Astrocyte (in vitro differentiated cells and primary cell): ENCODE measurements at regions not wholly inside any gene's neighbourhood (a gene's known extent, or its start where the extent isn't known, plus 50 kb on each side); places are given as distances from the start of the nearest gene placed in this dataset.

Experiments
- DNase-seq: peaks from one replicate; pipeline ENCODE4 v3.0.0-alpha.2; 2010; ENCODE audit warnings: low read depth
- FAIRE-seq: peaks from 2 replicates; lab custom pipeline; 2011; peaks lifted over from hg19 to GRCh38; lab: Jason Lieb, UNC
- H2AFZ ChIP-seq: 2 replicates; pipeline ENCODE4 v1.6.0; 2012; ENCODE audit warnings: low read depth, low read length, inconsistent platforms
- H3K27ac ChIP-seq: 2 replicates; pipeline ENCODE4 v1.5.1; 2011; ENCODE audit warnings: low read depth, low read length, inconsistent platforms
- H3K27me3 ChIP-seq: 2 replicates; pipeline ENCODE4 v1.6.0; 2011; ENCODE audit warnings: low read length, inconsistent platforms; ENCODE audit not compliant: insufficient read depth
- H3K36me3 ChIP-seq: 2 replicates; pipeline ENCODE4 v1.5.1; 2011; ENCODE audit warnings: low read length, inconsistent platforms; ENCODE audit not compliant: insufficient read depth
- H3K4me1 ChIP-seq: 2 replicates; pipeline ENCODE4 v1.5.1; 2011; ENCODE audit warnings: low read length, inconsistent platforms; ENCODE audit not compliant: insufficient read depth
- H3K4me2 ChIP-seq: 2 replicates; pipeline ENCODE4 v1.6.0; 2012; ENCODE audit warnings: low read length, inconsistent platforms
- H3K4me3 ChIP-seq: 2 replicates; pipeline ENCODE4 v1.5.1; 2011; ENCODE audit warnings: low read depth, mild to moderate bottlenecking, low read length, inconsistent platforms; ENCODE audit not compliant: insufficient read depth
- H3K79me2 ChIP-seq: 2 replicates; pipeline ENCODE4 v1.6.0; 2012; ENCODE audit warnings: mild to moderate bottlenecking, low read length, inconsistent platforms; ENCODE audit not compliant: insufficient read depth
- H3K9ac ChIP-seq: 2 replicates; pipeline ENCODE4 v1.6.0; 2012; ENCODE audit warnings: mild to moderate bottlenecking, low read length, inconsistent platforms
- H3K9me3 ChIP-seq: 2 replicates; pipeline ENCODE4 v1.5.1; 2012; ENCODE audit warnings: low read depth, mild to moderate bottlenecking, low read length, inconsistent platforms; ENCODE audit not compliant: insufficient read depth
- H4K20me1 ChIP-seq: 2 replicates; pipeline ENCODE4 v1.6.0; 2012; ENCODE audit warnings: low read length, inconsistent platforms; ENCODE audit not compliant: insufficient read depth
- H3K27ac Mint-ChIP-seq: one replicate; pipeline ENCODE4 v1.8.0; 2021; ENCODE audit warnings: mild to moderate bottlenecking, mixed read lengths; ENCODE audit not compliant: unreplicated experiment
- H3K27me3 Mint-ChIP-seq: one replicate; pipeline ENCODE4 v1.8.0; 2021; ENCODE audit warnings: low read depth, mixed read lengths; ENCODE audit not compliant: unreplicated experiment
- H3K36me3 Mint-ChIP-seq: one replicate; pipeline ENCODE4 v1.8.0; 2021; ENCODE audit warnings: low read depth, mixed read lengths; ENCODE audit not compliant: unreplicated experiment
- H3K4me1 Mint-ChIP-seq: one replicate; pipeline ENCODE4 v1.8.0; 2021; ENCODE audit warnings: low read depth, mixed read lengths; ENCODE audit not compliant: unreplicated experiment
- H3K4me3 Mint-ChIP-seq: one replicate; pipeline ENCODE4 v1.8.0; 2021; ENCODE audit warnings: mild to moderate bottlenecking, moderate library complexity, mixed read lengths; ENCODE audit not compliant: unreplicated experiment
- H3K9me3 Mint-ChIP-seq: one replicate; pipeline ENCODE4 v1.8.0; 2021; ENCODE audit warnings: mild to moderate bottlenecking, mixed read lengths; ENCODE audit not compliant: unreplicated experiment
- EZH2 ChIP-seq: IDR thresholded peaks from 2 replicates; pipeline ENCODE4 v1.6.1; 2012; ENCODE audit warnings: mild to moderate bottlenecking, low read length, inconsistent platforms; ENCODE audit not compliant: insufficient read depth
- TF ChIP-seq, protein P1 (sequence below): IDR thresholded peaks from 2 replicates; pipeline ENCODE4 v1.5.1; 2011; ENCODE audit warnings: low read depth, mild to moderate bottlenecking, inconsistent platforms, low read length, moderate library complexity; ENCODE audit not compliant: insufficient read depth

DNA sequence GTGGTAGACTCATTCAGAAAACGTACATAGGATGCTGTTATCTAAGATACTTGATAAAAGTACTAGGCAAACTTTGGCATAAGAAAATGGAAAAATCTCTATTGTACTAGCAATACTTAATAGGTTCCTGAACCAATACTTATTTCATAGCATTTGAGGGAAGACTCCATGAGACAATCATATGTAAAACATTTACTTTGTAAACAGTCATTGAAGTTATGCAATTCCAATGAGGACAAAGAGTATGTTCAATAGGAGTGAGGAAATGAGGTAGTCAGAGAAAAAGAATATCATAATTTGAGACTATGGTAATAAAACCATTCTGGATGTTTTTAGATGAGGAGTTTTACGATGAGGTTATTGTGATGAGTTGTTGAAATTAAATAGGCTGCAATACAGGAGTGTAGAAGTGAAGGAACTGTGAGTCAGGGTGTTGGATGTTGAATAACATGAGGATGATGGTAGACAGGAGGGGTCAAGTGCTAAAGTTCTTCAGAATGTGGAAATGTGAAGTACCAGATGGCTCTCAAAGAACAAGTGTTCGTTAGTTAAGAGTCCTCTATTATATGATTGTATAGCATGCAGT lies 397.9 kb downstream of the PPP3CA start:
- FAIRE-seq = no peak

DNA sequence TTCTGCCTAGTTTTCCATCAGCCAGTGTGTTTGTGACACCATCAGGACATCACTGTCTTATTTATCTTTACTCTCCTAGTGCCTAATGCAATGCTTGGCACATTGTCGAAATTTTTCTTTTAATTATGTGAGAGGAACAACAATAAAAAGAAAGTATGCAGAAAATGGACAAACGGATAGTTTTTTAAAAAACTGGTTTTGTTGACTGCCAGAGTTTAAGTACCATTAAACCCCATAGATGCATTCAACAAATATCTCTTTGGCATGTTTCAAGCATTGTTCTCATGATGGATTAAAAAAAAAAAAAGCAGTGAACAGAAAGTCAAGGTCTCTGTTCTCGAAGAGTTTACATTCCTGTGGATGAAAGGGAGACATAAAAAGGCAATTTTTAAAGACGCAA lies 398.4 kb downstream of the PPP3CA start:
- H3K9me3 ChIP-seq = no peaks in the 10 kb centered on the region
- H3K4me1 ChIP-seq = no peaks in the 10 kb centered on the region
- no peak overlapping the region for H3K27ac ChIP-seq
- no peak overlapping the region for H3K4me2 ChIP-seq
- FAIRE-seq (no peak), DNase-seq (no peak)
- no peaks in the 10 kb centered on the region for H3K4me1 Mint-ChIP-seq
- no peaks in the 10 kb centered on the region for H3K79me2 ChIP-seq
- no peak overlapping the region for H3K27ac Mint-ChIP-seq
- no peak overlapping the region for H3K9ac ChIP-seq
- TF ChIP-seq, protein P1, sequence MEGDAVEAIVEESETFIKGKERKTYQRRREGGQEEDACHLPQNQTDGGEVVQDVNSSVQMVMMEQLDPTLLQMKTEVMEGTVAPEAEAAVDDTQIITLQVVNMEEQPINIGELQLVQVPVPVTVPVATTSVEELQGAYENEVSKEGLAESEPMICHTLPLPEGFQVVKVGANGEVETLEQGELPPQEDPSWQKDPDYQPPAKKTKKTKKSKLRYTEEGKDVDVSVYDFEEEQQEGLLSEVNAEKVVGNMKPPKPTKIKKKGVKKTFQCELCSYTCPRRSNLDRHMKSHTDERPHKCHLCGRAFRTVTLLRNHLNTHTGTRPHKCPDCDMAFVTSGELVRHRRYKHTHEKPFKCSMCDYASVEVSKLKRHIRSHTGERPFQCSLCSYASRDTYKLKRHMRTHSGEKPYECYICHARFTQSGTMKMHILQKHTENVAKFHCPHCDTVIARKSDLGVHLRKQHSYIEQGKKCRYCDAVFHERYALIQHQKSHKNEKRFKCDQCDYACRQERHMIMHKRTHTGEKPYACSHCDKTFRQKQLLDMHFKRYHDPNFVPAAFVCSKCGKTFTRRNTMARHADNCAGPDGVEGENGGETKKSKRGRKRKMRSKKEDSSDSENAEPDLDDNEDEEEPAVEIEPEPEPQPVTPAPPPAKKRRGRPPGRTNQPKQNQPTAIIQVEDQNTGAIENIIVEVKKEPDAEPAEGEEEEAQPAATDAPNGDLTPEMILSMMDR = no peak
- no peak for TF ChIP-seq EZH2
- no peaks in the 10 kb centered on the region for H3K36me3 ChIP-seq
- H3K9me3 Mint-ChIP-seq = no peaks in the 10 kb centered on the region
- H4K20me1 ChIP-seq = no peaks in the 10 kb centered on the region
- H3K27me3 Mint-ChIP-seq = no peaks in the 10 kb centered on the region
- H2AFZ ChIP-seq = no peak overlapping the region
- H3K36me3 Mint-ChIP-seq = no peaks in the 10 kb centered on the region
- H3K27me3 ChIP-seq = no peaks in the 10 kb centered on the region
- no peak overlapping the region for H3K4me3 Mint-ChIP-seq
- H3K4me3 ChIP-seq = no peak overlapping the region

More for the DNA sequence above, 397.9 kb downstream of the PPP3CA start:
- Mint-ChIP-seq H3K9me3 (no peaks in the 10 kb centered on the region), H3K36me3 (no peaks in the 10 kb centered on the region), H3K4me3 (no peak overlapping the region), H3K27ac (no peak overlapping the region), H3K27me3 (no peaks in the 10 kb centered on the region), H3K4me1 (no peaks in the 10 kb centered on the region)
- Histone ChIP-seq H3K9ac (no peak overlapping the region), H3K27ac (no peak overlapping the region), H3K4me1 (no peaks in the 10 kb centered on the region), H2AFZ (no peak overlapping the region), H3K9me3 (no peaks in the 10 kb centered on the region), H4K20me1 (no peaks in the 10 kb centered on the region), H3K4me3 (no peak overlapping the region), H3K36me3 (no peaks in the 10 kb centered on the region), H3K27me3 (no peaks in the 10 kb centered on the region), H3K79me2 (no peaks in the 10 kb centered on the region), H3K4me2 (no peak overlapping the region)
- TF ChIP-seq EZH2 = no peak
- TF ChIP-seq, protein P1 = no peak
- DNase-seq = peak; percentile 30

DNA sequence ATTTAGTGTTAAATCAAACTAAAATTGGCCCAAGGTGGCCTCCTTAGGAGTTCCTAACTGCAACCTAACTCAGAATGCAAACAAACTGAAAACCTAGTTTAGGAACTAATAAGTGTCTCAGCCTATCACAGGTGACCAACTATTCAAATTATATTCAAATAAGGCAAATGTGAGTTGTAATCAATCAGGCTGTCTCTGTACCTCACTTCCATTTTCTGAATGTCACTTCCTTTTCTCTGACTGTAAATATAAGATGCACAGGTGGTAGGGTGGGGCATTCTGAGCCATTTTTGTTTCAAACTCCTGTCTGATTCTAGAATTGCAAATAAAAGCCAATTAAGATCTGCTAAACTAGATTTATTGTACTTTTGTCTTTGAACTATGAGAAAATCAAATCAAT lies 401.5 kb downstream of the PPP3CA start:
- no peaks in the 10 kb centered on the region for H3K4me1 ChIP-seq
- Mint-ChIP-seq H3K9me3 (peaks cover 6% of the 10 kb centered on the region), H3K36me3 (no peaks in the 10 kb centered on the region), H3K27ac (no peak overlapping the region), H3K27me3 (no peaks in the 10 kb centered on the region), H3K4me3 (no peak overlapping the region), H3K4me1 (no peaks in the 10 kb centered on the region)
- H3K4me3 ChIP-seq = no peak overlapping the region
- no peaks in the 10 kb centered on the region for H4K20me1 ChIP-seq
- TF ChIP-seq EZH2 = no peak
- TF ChIP-seq, protein P1 = no peak
- no peak overlapping the region for H3K27ac ChIP-seq
- DNase-seq = no peak
- no peaks in the 10 kb centered on the region for H3K9me3 ChIP-seq
- H3K79me2 ChIP-seq = no peaks in the 10 kb centered on the region
- H3K36me3 ChIP-seq = no peaks in the 10 kb centered on the region
- H3K27me3 ChIP-seq = no peaks in the 10 kb centered on the region
- H3K9ac ChIP-seq = no peak overlapping the region
- H2AFZ ChIP-seq = no peak overlapping the region
- no peak overlapping the region for H3K4me2 ChIP-seq
- FAIRE-seq = no peak
